ENCODE measurements at regions not wholly inside any gene's neighbourhood (a gene's known extent, or its start where the extent isn't known, plus 50 kb on each side); places are given as distances from the start of the nearest gene placed in this dataset.

- TF ChIP-seq CTCF (IDR thresholded peaks at IDR 0.05 in 2 of 3, conservative IDR thresholded peaks at IDR 0.05 in 1 of 3; ENCODE audit: insufficient read depth in 2 of 3, low read depth in 1 of 3, low read length in 3 of 3) (no peak), REST (IDR thresholded peaks at IDR 0.05; ENCODE audit: borderline replicate concordance) (no peak), REST (CRISPR knock-in tag; IDR thresholded peaks at IDR 0.05; ENCODE audit: low read depth) (no peak), BHLHE40 (IDR thresholded peaks at IDR 0.05; ENCODE audit: low read length) (no peak), SRSF1 (IDR thresholded peaks at IDR 0.05; ENCODE audit: low read depth, low read length) (no peak), SNRNP70 (optimal IDR thresholded peaks at IDR 0.05; ENCODE audit: low read depth, low read length) (no peak), ZFP30 (CRISPR knock-in tag; IDR thresholded peaks at IDR 0.05; ENCODE audit: borderline replicate concordance) (no peak), ZNF324 (CRISPR knock-in tag; IDR thresholded peaks at IDR 0.05) (no peak), ZNF263 (CRISPR knock-in tag; IDR thresholded peaks at IDR 0.05; ENCODE audit: borderline replicate concordance) (no peak), POLR2A (conservative IDR thresholded peaks at IDR 0.05) (no peak)
Observed at GRCh38 chr3:40915346-40915865, 283.9 kb upstream of the CTNNB1 start.
